KMS-11 (cell line): ENCODE measurements at regions not wholly inside any gene's neighbourhood (a gene's known extent, or its start where the extent isn't known, plus 50 kb on each side); places are given as distances from the start of the nearest gene placed in this dataset.

Experiments
- H2AFZ ChIP-seq: fragments of 200-600 bp; sonication (generic); 2 replicates; pipeline ENCODE4 v1.6.1; 2016; ENCODE audit warnings: antibody characterized with exemption, mixed run types, low read depth
- H3K27ac ChIP-seq: fragments of 200-600 bp; sonication (generic); 2 replicates; pipeline ENCODE4 v1.6.1; 2016; ENCODE audit warnings: mild to moderate bottlenecking, mixed run types
- H3K27me3 ChIP-seq: fragments of 200-600 bp; sonication (generic); 2 replicates; pipeline ENCODE4 v1.6.1; 2017; ENCODE audit warnings: mild to moderate bottlenecking, low read depth, mixed run types, moderate library complexity; ENCODE audit not compliant: insufficient read depth
- H3K36me3 ChIP-seq: fragments of 200-600 bp; sonication (generic); 2 replicates; pipeline ENCODE4 v1.6.1; 2017; ENCODE audit warnings: mild to moderate bottlenecking, mixed run types; ENCODE audit not compliant: insufficient read depth
- H3K4me1 ChIP-seq: fragments of 200-600 bp; sonication (generic); 2 replicates; pipeline ENCODE4 v1.6.1; 2016; ENCODE audit warnings: mild to moderate bottlenecking, low read depth, mixed run types; ENCODE audit not compliant: poor library complexity, severe bottlenecking
- H3K4me2 ChIP-seq: fragments of 200-600 bp; sonication (generic); 2 replicates; pipeline ENCODE4 v1.7.0; 2016; ENCODE audit warnings: mild to moderate bottlenecking, mixed run types
- H3K4me3 ChIP-seq: fragments of 200-600 bp; sonication (generic); IDR thresholded peaks from 2 replicates; pipeline ENCODE4 v1.6.1; 2017; ENCODE audit warnings: low read depth, low read length, mixed read lengths; ENCODE audit not compliant: insufficient read depth
- H3K79me2 ChIP-seq: fragments of 200-600 bp; sonication (generic); 2 replicates; pipeline ENCODE4 v1.6.1; 2016; ENCODE audit warnings: low read depth, mixed run types; ENCODE audit not compliant: insufficient read depth
- H3K9ac ChIP-seq: fragments of 200-600 bp; sonication (generic); 2 replicates; pipeline ENCODE4 v1.6.1; 2016; ENCODE audit warnings: mild to moderate bottlenecking, mixed run types
- H4K20me1 ChIP-seq: fragments of 200-600 bp; sonication (generic); 2 replicates; pipeline ENCODE4 v1.6.1; 2016; ENCODE audit warnings: mild to moderate bottlenecking, mixed run types; ENCODE audit not compliant: insufficient read depth
- CTCF ChIP-seq: fragments of 200-600 bp; sonication (generic); conservative IDR thresholded peaks from 2 replicates; pipeline ENCODE4 v1.6.1; 2017; ENCODE audit warnings: low read depth, mild to moderate bottlenecking, antibody characterized with exemption, low read length, moderate library complexity, mixed read lengths

DNA sequence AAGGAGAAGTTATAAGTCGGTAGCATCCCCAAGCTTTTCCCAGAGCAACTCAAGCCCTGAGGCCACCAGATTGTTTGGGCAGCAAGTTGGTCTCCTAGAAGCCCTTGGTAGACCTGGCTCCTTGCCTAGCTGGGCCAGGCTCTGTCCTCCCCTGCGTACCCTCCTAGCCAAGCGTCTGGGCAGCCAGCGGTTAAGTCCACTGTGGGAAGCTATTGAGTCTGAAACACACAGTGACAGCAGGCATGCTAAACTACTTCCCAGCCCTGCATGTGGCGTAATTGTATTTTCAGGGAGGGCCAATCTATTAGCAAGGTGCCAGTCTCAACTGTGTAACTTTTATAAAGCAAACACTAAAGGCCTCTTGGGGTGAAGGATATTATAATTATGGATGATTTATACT is 419.1 kb upstream of the RBFOX1 start:
- H3K4me3 ChIP-seq = no peak overlapping the region
- H2AFZ ChIP-seq = no peak overlapping the region
- TF ChIP-seq CTCF = no peak
- H3K27me3 ChIP-seq = no peaks in the 10 kb centered on the region
- H3K4me1 ChIP-seq = no peaks in the 10 kb centered on the region
- H3K27ac ChIP-seq = no peak overlapping the region
- H3K4me2 ChIP-seq = no peak overlapping the region
- no peaks in the 10 kb centered on the region for H4K20me1 ChIP-seq
- H3K9ac ChIP-seq = no peak overlapping the region
- no peaks in the 10 kb centered on the region for H3K79me2 ChIP-seq
- no peaks in the 10 kb centered on the region for H3K36me3 ChIP-seq

DNA sequence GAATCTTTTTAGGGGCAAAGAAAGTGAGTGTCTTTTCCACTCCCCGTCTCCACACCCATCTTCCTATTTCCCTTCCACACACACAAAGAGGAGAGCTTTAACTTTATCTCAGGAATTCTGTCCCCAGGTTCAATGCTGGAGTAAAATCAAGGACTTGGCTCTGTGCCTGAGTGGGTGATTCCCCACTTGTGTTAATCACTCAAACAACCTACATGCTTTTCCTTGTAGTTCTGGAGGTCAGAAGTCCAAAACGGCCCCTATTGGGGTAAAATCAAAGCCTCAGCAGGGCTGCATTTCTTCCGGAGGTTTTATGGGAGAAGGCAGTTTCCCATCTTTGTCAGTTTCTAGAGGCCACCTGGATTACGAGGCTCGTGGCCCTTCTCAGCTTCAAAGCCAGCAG is 422.3 kb upstream of the RBFOX1 start:
- no peak for TF ChIP-seq CTCF
- no peaks in the 10 kb centered on the region for H3K36me3 ChIP-seq
- H4K20me1 ChIP-seq = no peaks in the 10 kb centered on the region
- H3K4me1 ChIP-seq = no peaks in the 10 kb centered on the region
- no peaks in the 10 kb centered on the region for H3K79me2 ChIP-seq
- no peak overlapping the region for H3K4me3 ChIP-seq
- H3K9ac ChIP-seq = no peak overlapping the region
- H3K4me2 ChIP-seq = no peak overlapping the region
- no peak overlapping the region for H3K27ac ChIP-seq
- H3K27me3 ChIP-seq = no peaks in the 10 kb centered on the region
- H2AFZ ChIP-seq = no peak overlapping the region

GRCh38 chr16:6905601-6906000 is 427.0 kb upstream of the RBFOX1 start:
- TF ChIP-seq CTCF = no peak
- no peaks in the 10 kb centered on the region for H3K27me3 ChIP-seq

DNA sequence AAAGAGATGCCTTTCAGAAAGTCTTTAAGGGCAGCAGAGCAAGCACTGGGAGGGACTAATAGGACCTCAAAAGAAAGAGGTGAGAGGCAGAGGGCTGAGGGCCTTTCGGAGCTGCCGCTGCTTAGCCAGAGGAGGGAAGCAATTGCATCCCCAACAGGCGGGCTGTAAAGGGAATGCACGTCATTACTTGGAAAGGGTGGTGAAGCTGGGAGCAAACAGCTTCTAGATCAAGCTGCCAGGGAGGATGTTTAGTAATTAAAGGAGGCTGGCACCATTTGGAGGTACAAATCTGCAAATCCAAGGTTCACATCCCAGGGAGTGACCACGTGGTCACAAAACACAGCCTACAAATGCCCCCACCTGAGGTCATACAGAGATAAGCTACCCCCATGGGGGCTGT is 429.0 kb upstream of the RBFOX1 start:
- H3K9ac ChIP-seq = no peak overlapping the region
- no peak overlapping the region for H3K4me2 ChIP-seq
- H3K4me1 ChIP-seq = no peaks in the 10 kb centered on the region
- no peak for TF ChIP-seq CTCF
- H4K20me1 ChIP-seq = no peaks in the 10 kb centered on the region
- no peaks in the 10 kb centered on the region for H3K27me3 ChIP-seq
- no peaks in the 10 kb centered on the region for H3K79me2 ChIP-seq
- no peaks in the 10 kb centered on the region for H3K36me3 ChIP-seq
- H2AFZ ChIP-seq = no peak overlapping the region
- H3K27ac ChIP-seq = no peak overlapping the region
- no peak overlapping the region for H3K4me3 ChIP-seq

More at GRCh38 chr16:6905601-6906000, 427.0 kb upstream of the RBFOX1 start:
- Histone ChIP-seq H3K4me1 (no peaks in the 10 kb centered on the region), H3K4me3 (no peak overlapping the region), H2AFZ (no peak overlapping the region), H3K27ac (no peak overlapping the region), H4K20me1 (no peaks in the 10 kb centered on the region), H3K36me3 (no peaks in the 10 kb centered on the region), H3K4me2 (no peak overlapping the region), H3K9ac (no peak overlapping the region), H3K79me2 (no peaks in the 10 kb centered on the region)

GRCh38 chr16:6898896-6899295 is 433.7 kb upstream of the RBFOX1 start:
- H2AFZ ChIP-seq = no peak overlapping the region
- no peak overlapping the region for H3K27ac ChIP-seq
- H3K27me3 ChIP-seq = no peaks in the 10 kb centered on the region
- no peaks in the 10 kb centered on the region for H3K4me1 ChIP-seq
- no peak overlapping the region for H3K9ac ChIP-seq
- no peaks in the 10 kb centered on the region for H3K36me3 ChIP-seq
- no peak overlapping the region for H3K4me2 ChIP-seq
- H4K20me1 ChIP-seq = no peaks in the 10 kb centered on the region
- no peaks in the 10 kb centered on the region for H3K79me2 ChIP-seq
- H3K4me3 ChIP-seq = no peak overlapping the region
- TF ChIP-seq CTCF = no peak
